GM12878 (cell line): ENCODE measurements at regions not wholly inside any gene's neighbourhood (a gene's known extent, or its start where the extent isn't known, plus 50 kb on each side); places are given as distances from the start of the nearest gene placed in this dataset.

ENCODE experiments used
- ATAC-seq: fragments of 200-7000 bp; cut with Tn5 transposase; 3 replicates; pipeline ENCODE4 v1.9.1; 2020; ENCODE audit warnings: mild to moderate bottlenecking, moderate library complexity
- BruUV-seq: library from RNA; stranded (reverse); fragments of 400-500 nt; replicated peaks from 2 replicates; lab custom pipeline; 2021; lab: Mats Ljungman, UMichigan
- CTCF ChIA-PET: fragments of 300-600 bp; sonication (Branson Sonifier 250); formaldehyde crosslinking; extraction: SDS; loops from one replicate; lab custom pipeline; 2021; ENCODE audit warnings: inconsistent platforms; lab: Yijun Ruan, JAX
- POLR2A ChIA-PET: fragments of 350-600 bp; formaldehyde crosslinking; extraction: SDS; loops from one replicate; lab custom pipeline; 2021; ENCODE audit warnings: inconsistent platforms; lab: Charles Lee
- RAD21 ChIA-PET: fragments of 300-600 bp; sonication (Branson Sonifier 250); formaldehyde crosslinking; loops from one replicate; lab custom pipeline; 2023; ENCODE audit warnings: antibody characterized with exemption; ENCODE audit not compliant: unreplicated experiment; lab: Charles Lee
- SMC1A ChIA-PET: fragments of 300-600 bp; sonication (Branson Sonifier 250); formaldehyde crosslinking; loops from one replicate; lab custom pipeline; 2023; ENCODE audit not compliant: unreplicated experiment, uncharacterized antibody; lab: Charles Lee
- DNase-seq: peaks from one replicate; pipeline ENCODE4 v3.0.0-alpha.2; 2011; ENCODE audit warnings: low read depth, low spot score
- FAIRE-seq: peaks from 3 replicates; lab custom pipeline; 2011; peaks lifted over from hg19 to GRCh38; lab: Jason Lieb, UNC
- H2AFZ ChIP-seq: 2 replicates; pipeline ENCODE4 v1.6.0; 2011; ENCODE audit warnings: low read depth, low read length, control low read depth; ENCODE audit not compliant: control insufficient read depth
- H3K27ac ChIP-seq: 2 replicates; pipeline ENCODE4 v1.5.1; 2011; ENCODE audit warnings: control low read depth; ENCODE audit not compliant: control insufficient read depth, insufficient read depth
- H3K27me3 ChIP-seq, 2 experiments: replicated peaks in 1 of 2; 2 replicates each; pipeline versions ENCODE4 v1.6.0 to v1.6.1; 2011; ENCODE audit warnings: low read length in 1 of 2; ENCODE audit not compliant: control insufficient read depth in 2 of 2, insufficient read depth in 2 of 2
- H3K36me3 ChIP-seq, 2 experiments: 2 replicates each; pipeline ENCODE4 v1.5.1; 2011; ENCODE audit warnings: low read length in 1 of 2; ENCODE audit not compliant: control insufficient read depth in 2 of 2, insufficient read depth in 2 of 2
- H3K4me1 ChIP-seq: 2 replicates; pipeline ENCODE4 v1.6.1; 2011; ENCODE audit warnings: mild to moderate bottlenecking, low read length, moderate library complexity, mixed read lengths; ENCODE audit not compliant: control insufficient read depth, insufficient read depth
- H3K4me2 ChIP-seq: 2 replicates; pipeline ENCODE4 v1.6.0; 2011; ENCODE audit warnings: control low read depth; ENCODE audit not compliant: control insufficient read depth, insufficient read depth
- H3K4me3 ChIP-seq: fragments of 200-600 bp; sonication (generic); 2 replicates; pipeline ENCODE4 v1.5.1; 2016
- H3K79me2 ChIP-seq: 2 replicates; pipeline ENCODE4 v1.6.0; 2011; ENCODE audit warnings: low read length; ENCODE audit not compliant: control insufficient read depth, insufficient read depth
- H3K9ac ChIP-seq: 2 replicates; pipeline ENCODE4 v1.8.0; 2011; ENCODE audit warnings: low read length, control low read depth, mixed read lengths; ENCODE audit not compliant: control insufficient read depth, insufficient read depth
- H3K9me3 ChIP-seq: replicated peaks from 3 replicates; pipeline ENCODE4 v1.5.1; 2011; ENCODE audit warnings: mild to moderate bottlenecking, low read length; ENCODE audit not compliant: control insufficient read depth, insufficient read depth
- H4K20me1 ChIP-seq: 2 replicates; pipeline ENCODE4 v1.6.0; 2011; ENCODE audit not compliant: control insufficient read depth, insufficient read depth
- DPF2 ChIP-seq: fragments of 450-650 bp; IDR thresholded peaks from 2 replicates; pipeline ENCODE4 v1.6.1; 2017; ENCODE audit warnings: mild to moderate bottlenecking
- SREBF1 ChIP-seq: IDR thresholded peaks from 2 replicates; pipeline ENCODE4 v1.6.1; 2012; ENCODE audit warnings: mild to moderate bottlenecking, low read length
- STAT3 ChIP-seq: IDR thresholded peaks from 2 replicates; pipeline ENCODE4 v1.6.1; 2011; ENCODE audit warnings: low read depth, low read length, improper control_type of control experiment
- YY1 ChIP-seq: IDR thresholded peaks from 2 replicates; pipeline ENCODE4 v1.6.1; 2011; ENCODE audit warnings: low read depth, mild to moderate bottlenecking, low read length
- WGBS: methylation state at CpG from one replicate; pipeline ENCODE4 v1.1.6; 2016; ENCODE audit warnings: low lambda C conversion rate; ENCODE audit not compliant: insufficient replicate concordance, insufficient coverage; ENCODE audit errors: missing lambda C conversion rate; 5-methylcytosine and 5-hydroxymethylcytosine counted together
- in situ Hi-C: fragments of 300-500 bp; cut with MboI; formaldehyde crosslinking; loops from 9 replicates; pipeline ENCODE4 v1.14.3; 2018; ENCODE audit warnings: mixed read lengths
- intact Hi-C: fragments of 100-400 bp; cut with micrococcal nuclease; formaldehyde crosslinking; loops from one replicate; pipeline ENCODE4 v1.14.2; 2022; ENCODE audit not compliant: unreplicated experiment
- TF ChIP-seq, protein P1 (sequence below), 3 experiments: IDR thresholded peaks in 2 of 3; conservative IDR thresholded peaks in 1 of 3; 2 replicates each; pipeline ENCODE4 v1.5.1; 2011; ENCODE audit warnings: low read depth in 3 of 3, low read length in 3 of 3, mild to moderate bottlenecking in 3 of 3, control low read depth in 2 of 3, moderate library complexity in 2 of 3, inconsistent platforms in 1 of 3, mixed read lengths in 1 of 3; ENCODE audit not compliant: control insufficient read depth in 2 of 3, insufficient read depth in 1 of 3; ENCODE audit errors: extremely low read depth in 1 of 3

DNA sequence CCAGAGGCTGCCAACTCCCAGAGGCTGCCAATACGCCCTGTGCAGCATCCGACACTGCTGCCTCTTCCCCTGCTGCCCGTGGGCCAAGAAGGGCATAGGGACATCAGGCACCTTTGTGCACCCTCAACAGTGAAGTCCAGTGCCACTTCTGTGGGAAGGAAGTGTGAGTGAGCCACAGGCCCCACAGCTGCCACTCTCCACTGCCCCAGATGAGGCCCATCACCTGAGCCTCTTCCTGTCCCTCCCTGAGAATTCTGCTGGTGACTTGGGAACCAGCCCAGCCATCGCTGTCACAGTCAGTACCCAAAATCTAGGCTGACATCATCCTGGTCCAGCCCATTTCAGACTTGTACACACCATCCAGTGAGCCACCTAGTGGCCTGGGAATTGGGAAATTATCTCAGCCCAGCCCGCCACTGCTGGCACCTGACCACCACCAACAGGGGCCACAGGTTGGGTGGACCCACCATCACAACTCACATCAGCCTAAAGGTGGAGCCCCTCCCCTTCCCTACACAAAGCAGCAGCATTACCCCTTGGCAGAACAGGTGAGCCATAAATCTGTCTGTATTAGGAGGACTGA is 733.9 kb upstream of the KLHL1 start:
- Histone ChIP-seq H4K20me1 (no peaks in the 10 kb centered on the region), H3K27me3 (no peaks in the 10 kb centered on the region; a peak in 1 of 4 replicates), H3K4me3 (no peak overlapping the region), H3K79me2 (no peaks in the 10 kb centered on the region), H3K27ac (no peak overlapping the region), H2AFZ (no peak overlapping the region), H3K9me3 (no peaks in the 10 kb centered on the region), H3K9ac (no peak overlapping the region), H3K36me3 (no peaks in the 10 kb centered on the region), H3K4me2 (no peak overlapping the region), H3K4me1 (no peaks in the 10 kb centered on the region)
- RAD21 ChIA-PET, result no interaction called here
- ATAC-seq, result peak; percentile 64
- intact Hi-C loops (no loop called here), in situ Hi-C loops (no loop called here)
- no peak for DNase-seq
- no peak for TF ChIP-seq SREBF1
- TF ChIP-seq, protein P1, sequence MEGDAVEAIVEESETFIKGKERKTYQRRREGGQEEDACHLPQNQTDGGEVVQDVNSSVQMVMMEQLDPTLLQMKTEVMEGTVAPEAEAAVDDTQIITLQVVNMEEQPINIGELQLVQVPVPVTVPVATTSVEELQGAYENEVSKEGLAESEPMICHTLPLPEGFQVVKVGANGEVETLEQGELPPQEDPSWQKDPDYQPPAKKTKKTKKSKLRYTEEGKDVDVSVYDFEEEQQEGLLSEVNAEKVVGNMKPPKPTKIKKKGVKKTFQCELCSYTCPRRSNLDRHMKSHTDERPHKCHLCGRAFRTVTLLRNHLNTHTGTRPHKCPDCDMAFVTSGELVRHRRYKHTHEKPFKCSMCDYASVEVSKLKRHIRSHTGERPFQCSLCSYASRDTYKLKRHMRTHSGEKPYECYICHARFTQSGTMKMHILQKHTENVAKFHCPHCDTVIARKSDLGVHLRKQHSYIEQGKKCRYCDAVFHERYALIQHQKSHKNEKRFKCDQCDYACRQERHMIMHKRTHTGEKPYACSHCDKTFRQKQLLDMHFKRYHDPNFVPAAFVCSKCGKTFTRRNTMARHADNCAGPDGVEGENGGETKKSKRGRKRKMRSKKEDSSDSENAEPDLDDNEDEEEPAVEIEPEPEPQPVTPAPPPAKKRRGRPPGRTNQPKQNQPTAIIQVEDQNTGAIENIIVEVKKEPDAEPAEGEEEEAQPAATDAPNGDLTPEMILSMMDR (IDR thresholded peaks at IDR 0.05 in 2 of 3, conservative IDR thresholded peaks at IDR 0.05 in 1 of 3; ENCODE audit: control insufficient read depth in 2 of 3, extremely low read depth in 1 of 3, insufficient read depth in 1 of 3, low read depth in 3 of 3, low read length in 3 of 3), result 0 out of 6 replicates have a peak, but pooled peaks of 1 of the 3 experiments have one; percentile 4
- TF ChIP-seq STAT3, result no peak
- no peak for TF ChIP-seq DPF2
- no peak for TF ChIP-seq YY1
- BruUV-seq, result no TSS peak
- no peak for FAIRE-seq
- SMC1A ChIA-PET, result interaction anchor here (1.0 kb wide), 1 partner anchor 210 kb away, joined by 3 read pairs; no protein-coding TSS in a partner anchor
- WGBS, result 20% methylated on average over 5 of the region's 5 CpGs
- CTCF ChIA-PET, result interaction anchor here (0.9 to 1.0 kb wide), 2 partner anchors 216 to 219 kb away, joined by 3 to 4 read pairs; no protein-coding TSS in a partner anchor
- POLR2A ChIA-PET, result no interaction called here
